ENCODE measurements at regions not wholly inside any gene's neighbourhood (a gene's known extent, or its start where the extent isn't known, plus 50 kb on each side); places are given as distances from the start of the nearest gene placed in this dataset.

DNA sequence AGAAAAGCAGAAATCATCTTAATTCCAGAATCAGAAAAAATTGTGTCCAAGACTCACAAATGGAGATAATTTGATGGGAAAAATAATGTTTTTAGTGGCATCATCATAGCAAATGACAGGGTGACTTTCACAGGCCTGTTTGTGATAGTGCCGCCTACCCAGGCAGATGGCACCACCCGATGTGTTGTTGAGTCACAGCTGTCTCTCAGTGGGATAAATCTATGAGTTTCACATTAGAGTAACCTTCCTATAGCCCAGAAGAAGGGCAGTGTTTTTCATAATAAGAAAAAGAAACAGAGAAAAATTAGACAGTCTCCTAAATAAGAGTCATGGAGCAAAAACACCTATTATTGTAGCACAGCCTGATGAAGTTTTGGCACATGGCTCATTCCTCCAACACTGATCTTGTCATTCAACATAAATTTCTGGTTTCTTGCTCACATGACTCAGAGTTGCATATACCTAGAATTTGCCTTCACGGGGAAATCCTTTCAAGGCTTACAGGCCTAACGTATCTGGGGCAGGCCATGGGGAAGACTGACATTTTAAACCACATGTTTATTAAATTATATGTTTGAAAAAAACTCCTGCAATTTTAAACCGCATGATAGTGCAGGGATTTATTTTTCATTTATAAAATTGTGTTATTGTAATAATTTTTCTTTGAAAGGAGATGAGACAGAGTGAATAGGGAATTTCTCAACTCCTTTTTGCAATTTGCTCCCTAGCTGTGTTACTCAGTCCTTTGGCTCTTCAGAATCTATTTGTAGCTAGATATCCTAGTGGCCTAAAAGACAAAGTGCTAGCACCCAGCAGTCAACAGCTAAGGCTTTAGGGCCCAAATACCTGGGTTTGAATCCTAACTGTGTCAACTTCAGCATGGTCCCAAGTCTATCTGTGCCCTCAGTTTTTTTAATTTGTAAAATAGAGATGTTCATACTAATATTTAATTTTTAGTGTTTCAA lies 393.7 kb downstream of the NDFIP2 start:
- TF ChIP-seq, protein P1, sequence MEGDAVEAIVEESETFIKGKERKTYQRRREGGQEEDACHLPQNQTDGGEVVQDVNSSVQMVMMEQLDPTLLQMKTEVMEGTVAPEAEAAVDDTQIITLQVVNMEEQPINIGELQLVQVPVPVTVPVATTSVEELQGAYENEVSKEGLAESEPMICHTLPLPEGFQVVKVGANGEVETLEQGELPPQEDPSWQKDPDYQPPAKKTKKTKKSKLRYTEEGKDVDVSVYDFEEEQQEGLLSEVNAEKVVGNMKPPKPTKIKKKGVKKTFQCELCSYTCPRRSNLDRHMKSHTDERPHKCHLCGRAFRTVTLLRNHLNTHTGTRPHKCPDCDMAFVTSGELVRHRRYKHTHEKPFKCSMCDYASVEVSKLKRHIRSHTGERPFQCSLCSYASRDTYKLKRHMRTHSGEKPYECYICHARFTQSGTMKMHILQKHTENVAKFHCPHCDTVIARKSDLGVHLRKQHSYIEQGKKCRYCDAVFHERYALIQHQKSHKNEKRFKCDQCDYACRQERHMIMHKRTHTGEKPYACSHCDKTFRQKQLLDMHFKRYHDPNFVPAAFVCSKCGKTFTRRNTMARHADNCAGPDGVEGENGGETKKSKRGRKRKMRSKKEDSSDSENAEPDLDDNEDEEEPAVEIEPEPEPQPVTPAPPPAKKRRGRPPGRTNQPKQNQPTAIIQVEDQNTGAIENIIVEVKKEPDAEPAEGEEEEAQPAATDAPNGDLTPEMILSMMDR (IDR thresholded peaks at IDR 0.05) = no peak
- TF ChIP-seq POLR2A (IDR thresholded peaks at IDR 0.05; ENCODE audit: low read depth) (no peak), POLR2AphosphoS5 (IDR thresholded peaks at IDR 0.05) (no peak)

Measured in esophagus muscularis mucosa (tissue), 3 donors.